GM19467 (cell line): ENCODE measurements at regions not wholly inside any gene's neighbourhood (a gene's known extent, or its start where the extent isn't known, plus 50 kb on each side); places are given as distances from the start of the nearest gene placed in this dataset.

Experiments used
- ATAC-seq: cut with Tn5 transposase; IDR thresholded peaks from one replicate; pipeline ENCODE4 v1.9.1; 2021; ENCODE audit warnings: mild to moderate bottlenecking, moderate library complexity; ENCODE audit not compliant: unreplicated experiment

GRCh38 chr5:174399411-174399810 lies 325.0 kb upstream of the MSX2 start:
- no peak for ATAC-seq

GRCh38 chr5:174400461-174400860 lies 323.9 kb upstream of the MSX2 start:
- no peak for ATAC-seq

- no peak for ATAC-seq
Observed at GRCh38 chr5:174401793-174402192, 322.6 kb upstream of the MSX2 start.

- ATAC-seq = no peak
Observed at GRCh38 chr5:174402222-174402812, 322.1 kb upstream of the MSX2 start.

- ATAC-seq = no peak
Observed at GRCh38 chr5:174404848-174405247, 319.5 kb upstream of the MSX2 start.

- no peak for ATAC-seq
Observed at GRCh38 chr5:174409070-174409469, 315.3 kb upstream of the MSX2 start.

GRCh38 chr5:174409971-174410370 lies 314.4 kb upstream of the MSX2 start:
- no peak for ATAC-seq

GRCh38 chr5:174410716-174411478 lies 313.5 kb upstream of the MSX2 start:
- ATAC-seq = no peak

GRCh38 chr5:174411479-174411819 lies 312.9 kb upstream of the MSX2 start:
- no peak for ATAC-seq

GRCh38 chr5:174412374-174412773 lies 312.0 kb upstream of the MSX2 start:
- ATAC-seq = no peak

- ATAC-seq = no peak
Observed at GRCh38 chr5:174412941-174413340, 311.4 kb upstream of the MSX2 start.

- ATAC-seq = no peak
Observed at GRCh38 chr5:174413567-174414314, 310.6 kb upstream of the MSX2 start.

- ATAC-seq = no peak
Observed at GRCh38 chr5:174414315-174414710, 310.1 kb upstream of the MSX2 start.

GRCh38 chr5:174418809-174419539 lies 305.4 kb upstream of the MSX2 start:
- peak; percentile 34 for ATAC-seq

GRCh38 chr5:174419540-174420132 lies 304.7 kb upstream of the MSX2 start:
- ATAC-seq = peak; percentile 70

GRCh38 chr5:174420651-174421407 lies 303.6 kb upstream of the MSX2 start:
- no peak for ATAC-seq

- no peak for ATAC-seq
Observed at GRCh38 chr5:174421408-174421805, 303.0 kb upstream of the MSX2 start.

GRCh38 chr5:174423558-174423957 lies 300.8 kb upstream of the MSX2 start:
- no peak for ATAC-seq

- ATAC-seq = no peak
Observed at GRCh38 chr5:174424219-174425053, 299.9 kb upstream of the MSX2 start.
